ENCODE measurements at regions not wholly inside any gene's neighbourhood (a gene's known extent, or its start where the extent isn't known, plus 50 kb on each side); places are given as distances from the start of the nearest gene placed in this dataset.

DNA sequence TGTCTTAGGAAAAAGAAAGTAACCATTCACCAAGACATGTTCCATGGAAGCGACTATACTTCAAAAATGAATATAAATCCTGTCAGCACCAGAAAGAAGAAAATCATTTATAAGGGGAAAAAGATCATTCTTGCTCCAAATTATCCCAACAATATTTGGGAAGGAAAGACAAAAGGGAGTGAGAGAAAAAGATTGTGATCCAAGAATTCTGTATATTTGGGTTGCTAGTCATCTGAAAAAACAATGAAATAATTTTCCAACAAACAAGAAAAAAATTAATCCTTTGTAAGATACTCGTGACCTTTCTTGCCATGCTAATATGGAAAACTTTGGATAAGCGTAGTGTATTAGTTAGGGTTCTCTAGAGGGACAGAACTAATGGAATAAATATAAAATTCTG, 163.2 kb upstream of the ZNF32 start:
- Histone ChIP-seq H3K36me3 (ENCODE audit: control insufficient read depth in 2 of 2, extremely low read depth in 1 of 2, insufficient read depth in 2 of 2, low read length in 2 of 2) (no peaks in the 10 kb centered on the region), H4K20me1 (ENCODE audit: control insufficient read depth, extremely low read depth, insufficient read depth, low read length) (no peaks in the 10 kb centered on the region), H3K4me2 (ENCODE audit: control insufficient read depth, extremely low read depth, insufficient read depth, low read depth, low read length) (no peak overlapping the region), H3K4me3 (ENCODE audit: control insufficient read depth in 2 of 3, extremely low read depth in 1 of 3, insufficient read depth in 2 of 3, low read depth in 1 of 3, low read length in 3 of 3) (no peak overlapping the region), H3K9ac (ENCODE audit: control insufficient read depth, extremely low read depth, insufficient read depth, low read length) (no peak overlapping the region), H3K9me3 (ENCODE audit: control insufficient read depth, low read depth, low read length) (no peaks in the 10 kb centered on the region), H2AFZ (ENCODE audit: control insufficient read depth, low read length) (no peak overlapping the region), H3K79me2 (ENCODE audit: control insufficient read depth, insufficient read depth, low read length) (no peaks in the 10 kb centered on the region), H3K27ac (ENCODE audit: control insufficient read depth, insufficient read depth, low read length) (no peak overlapping the region), H3K27me3 (ENCODE audit: control insufficient read depth, extremely low read depth, insufficient read depth, low read length) (no peaks in the 10 kb centered on the region), H3K9me1 (ENCODE audit: control insufficient read depth, extremely low read depth, insufficient read depth, low read length) (no peaks in the 10 kb centered on the region), H3K4me1 (ENCODE audit: control insufficient read depth, extremely low read depth, insufficient read depth, low read length) (no peaks in the 10 kb centered on the region)
- FAIRE-seq (no peak), DNase-seq (ENCODE audit: low read depth, low spot score) (no peak)
- dilution Hi-C loops (cut with MboI; ENCODE audit: extremely low pct_ligation_motif_present, low sequenced_read_pairs): no loop called here
- TF ChIP-seq EZH2 (IDR thresholded peaks at IDR 0.05; ENCODE audit: low read length) (no peak), CTCF (optimal IDR thresholded peaks at IDR 0.05 in 1 of 3, IDR thresholded peaks at IDR 0.05 in 1 of 3, conservative IDR thresholded peaks at IDR 0.05 in 1 of 3; ENCODE audit: extremely low read depth in 1 of 3, insufficient read depth in 2 of 3, low read length in 3 of 3) (no peak)

DNA sequence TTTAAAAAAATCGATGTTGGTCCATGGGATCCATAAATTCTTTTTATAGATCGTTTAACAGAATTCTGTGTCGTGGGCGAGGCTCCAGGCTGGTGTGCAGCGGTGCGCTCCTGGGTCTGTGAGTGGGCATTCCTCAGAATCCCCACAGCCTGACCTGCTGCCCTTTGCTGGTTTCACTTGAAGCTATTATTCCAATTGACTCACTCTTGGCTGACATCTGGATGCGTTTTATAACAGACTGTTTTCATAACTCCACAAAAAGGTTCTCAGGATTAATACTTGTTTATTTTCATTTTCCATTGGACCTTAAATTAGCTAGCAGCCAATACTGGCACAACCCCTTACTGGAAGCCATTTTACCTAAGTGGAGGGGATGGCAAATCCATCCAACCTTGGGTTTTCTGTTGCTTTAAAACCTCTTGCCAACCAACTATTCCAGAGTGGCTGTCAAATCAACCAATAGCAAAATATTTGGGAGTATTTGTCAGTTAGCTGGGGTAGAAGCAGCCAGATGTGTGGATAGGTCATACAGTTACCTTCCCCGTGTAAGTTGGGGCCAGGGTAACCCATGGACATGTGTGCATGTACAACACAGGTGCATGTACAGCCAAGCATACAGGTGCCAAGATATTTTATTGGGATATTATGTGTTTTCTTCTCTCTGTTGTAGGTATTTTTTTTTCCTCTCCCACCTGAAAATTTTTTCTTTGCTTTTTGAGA, 160.7 kb upstream of the ZNF32 start:
- no peak for FAIRE-seq
- DNase-seq (ENCODE audit: low read depth, low spot score): no peak
- H3K79me2 ChIP-seq (ENCODE audit: control insufficient read depth, insufficient read depth, low read length): no peaks in the 10 kb centered on the region
- no peaks in the 10 kb centered on the region for H4K20me1 ChIP-seq (ENCODE audit: control insufficient read depth, extremely low read depth, insufficient read depth, low read length)
- H3K9me1 ChIP-seq (ENCODE audit: control insufficient read depth, extremely low read depth, insufficient read depth, low read length): no peaks in the 10 kb centered on the region
- no peak overlapping the region for H3K4me3 ChIP-seq (ENCODE audit: control insufficient read depth in 2 of 3, extremely low read depth in 1 of 3, insufficient read depth in 2 of 3, low read depth in 1 of 3, low read length in 3 of 3)
- H3K4me2 ChIP-seq (ENCODE audit: control insufficient read depth, extremely low read depth, insufficient read depth, low read depth, low read length): no peak overlapping the region
- dilution Hi-C loops (cut with MboI; ENCODE audit: extremely low pct_ligation_motif_present, low sequenced_read_pairs): no loop called here
- H3K9ac ChIP-seq (ENCODE audit: control insufficient read depth, extremely low read depth, insufficient read depth, low read length): no peak overlapping the region
- no peak overlapping the region for H3K27ac ChIP-seq (ENCODE audit: control insufficient read depth, insufficient read depth, low read length)
- no peak overlapping the region for H2AFZ ChIP-seq (ENCODE audit: control insufficient read depth, low read length)
- no peaks in the 10 kb centered on the region for H3K36me3 ChIP-seq (ENCODE audit: control insufficient read depth in 2 of 2, extremely low read depth in 1 of 2, insufficient read depth in 2 of 2, low read length in 2 of 2)
- no peaks in the 10 kb centered on the region for H3K9me3 ChIP-seq (ENCODE audit: control insufficient read depth, low read depth, low read length)
- no peaks in the 10 kb centered on the region for H3K4me1 ChIP-seq (ENCODE audit: control insufficient read depth, extremely low read depth, insufficient read depth, low read length)
- no peaks in the 10 kb centered on the region for H3K27me3 ChIP-seq (ENCODE audit: control insufficient read depth, extremely low read depth, insufficient read depth, low read length)
- TF ChIP-seq EZH2 (IDR thresholded peaks at IDR 0.05; ENCODE audit: low read length) (no peak), CTCF (optimal IDR thresholded peaks at IDR 0.05 in 1 of 3, IDR thresholded peaks at IDR 0.05 in 1 of 3, conservative IDR thresholded peaks at IDR 0.05 in 1 of 3; ENCODE audit: extremely low read depth in 1 of 3, insufficient read depth in 2 of 3, low read length in 3 of 3) (no peak)
